Activated CD8-positive, alpha-beta T cell treated with anti-CD3 and anti-CD28 coated beads, Interleukin-2, amount 10 ng/mL, durations not matched to agents 7 days and 5 days (primary cell): ENCODE measurements at regions not wholly inside any gene's neighbourhood (a gene's known extent, or its start where the extent isn't known, plus 50 kb on each side); places are given as distances from the start of the nearest gene placed in this dataset.
"Not testable (repeated sequence)": the region's sequence is repeated elsewhere in the genome, so short reads cannot be mapped to it uniquely, and the experiment has no call there.

Experiments used
- ATAC-seq: fragments of 150-1000 bp; cut with Tn5 transposase; one replicate; pipeline ENCODE4 v1.10.0; 2021; ENCODE audit warnings: moderate library complexity
- CTCF ChIA-PET: fragments of 350-600 bp; sonication (Branson Sonifier 250); formaldehyde crosslinking; loops from one replicate; lab custom pipeline; 2021; ENCODE audit warnings: antibody characterized with exemption; lab: Charles Lee
- POLR2A ChIA-PET: fragments of 350-600 bp; sonication (Branson Sonifier 250); formaldehyde crosslinking; loops from one replicate; lab custom pipeline; 2021; ENCODE audit warnings: antibody characterized with exemption; lab: Charles Lee
- DNase-seq: peaks from one replicate; pipeline ENCODE4 v3.0.0-alpha.2; 2020
- H3K27ac Mint-ChIP-seq: one replicate; pipeline ENCODE4 v1.8.0; 2021; ENCODE audit warnings: mild to moderate bottlenecking, mixed read lengths
- H3K27me3 Mint-ChIP-seq: one replicate; pipeline ENCODE4 v1.8.0; 2021; ENCODE audit warnings: low read depth, mixed read lengths
- H3K36me3 Mint-ChIP-seq: one replicate; pipeline ENCODE4 v1.8.0; 2021; ENCODE audit warnings: low read depth, mixed read lengths
- H3K4me1 Mint-ChIP-seq: one replicate; pipeline ENCODE4 v1.8.0; 2021; ENCODE audit warnings: low read depth, mixed read lengths
- H3K4me3 Mint-ChIP-seq: one replicate; pipeline ENCODE4 v1.8.0; 2021; ENCODE audit warnings: mild to moderate bottlenecking, mixed read lengths
- H3K9me3 Mint-ChIP-seq: one replicate; pipeline ENCODE4 v1.8.0; 2022; ENCODE audit warnings: mixed read lengths; ENCODE audit not compliant: insufficient read depth

DNA sequence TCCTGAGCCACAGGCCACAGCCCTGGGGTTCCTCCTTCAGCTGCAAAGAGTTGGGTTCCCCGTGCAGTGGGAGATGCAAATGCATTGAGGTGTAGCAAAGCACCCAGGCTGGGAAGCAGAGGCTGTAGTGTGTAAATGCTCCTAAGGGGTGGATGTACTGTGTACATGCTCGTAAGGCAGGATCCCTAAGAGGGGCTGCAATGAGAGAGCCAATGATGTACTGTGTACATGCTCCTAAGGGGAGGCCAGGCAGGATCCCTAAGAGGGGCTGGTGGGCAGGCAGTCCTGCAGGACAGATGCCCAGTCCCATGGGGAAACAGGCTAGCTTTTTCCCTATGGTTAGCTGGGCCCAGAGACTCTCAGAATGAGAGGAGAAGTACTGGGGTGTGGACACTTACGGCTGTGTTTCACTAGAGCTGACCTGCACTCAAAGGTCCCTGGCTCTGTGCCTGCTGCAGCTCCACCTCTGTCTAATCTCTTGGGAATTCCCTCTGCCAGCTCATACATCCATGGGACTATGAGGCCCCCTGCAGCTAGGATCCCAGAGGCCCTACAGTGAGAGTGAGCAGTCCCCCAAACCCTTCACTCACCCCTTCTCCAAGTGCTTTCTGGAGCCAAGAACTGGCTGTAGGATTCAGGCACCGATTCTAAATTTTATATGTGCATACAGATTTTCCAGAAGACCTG lies 261.9 kb upstream of the LUZP2 start:
- no peak for ATAC-seq
- Mint-ChIP-seq H3K9me3 (peaks cover under 1% of the 10 kb centered on the region), H3K27ac (no peak overlapping the region), H3K4me3 (no peak overlapping the region), H3K27me3 (no peaks in the 10 kb centered on the region), H3K36me3 (no peaks in the 10 kb centered on the region), H3K4me1 (no peaks in the 10 kb centered on the region)
- CTCF ChIA-PET: no interaction called here
- DNase-seq: no peak
- POLR2A ChIA-PET: no interaction called here

DNA sequence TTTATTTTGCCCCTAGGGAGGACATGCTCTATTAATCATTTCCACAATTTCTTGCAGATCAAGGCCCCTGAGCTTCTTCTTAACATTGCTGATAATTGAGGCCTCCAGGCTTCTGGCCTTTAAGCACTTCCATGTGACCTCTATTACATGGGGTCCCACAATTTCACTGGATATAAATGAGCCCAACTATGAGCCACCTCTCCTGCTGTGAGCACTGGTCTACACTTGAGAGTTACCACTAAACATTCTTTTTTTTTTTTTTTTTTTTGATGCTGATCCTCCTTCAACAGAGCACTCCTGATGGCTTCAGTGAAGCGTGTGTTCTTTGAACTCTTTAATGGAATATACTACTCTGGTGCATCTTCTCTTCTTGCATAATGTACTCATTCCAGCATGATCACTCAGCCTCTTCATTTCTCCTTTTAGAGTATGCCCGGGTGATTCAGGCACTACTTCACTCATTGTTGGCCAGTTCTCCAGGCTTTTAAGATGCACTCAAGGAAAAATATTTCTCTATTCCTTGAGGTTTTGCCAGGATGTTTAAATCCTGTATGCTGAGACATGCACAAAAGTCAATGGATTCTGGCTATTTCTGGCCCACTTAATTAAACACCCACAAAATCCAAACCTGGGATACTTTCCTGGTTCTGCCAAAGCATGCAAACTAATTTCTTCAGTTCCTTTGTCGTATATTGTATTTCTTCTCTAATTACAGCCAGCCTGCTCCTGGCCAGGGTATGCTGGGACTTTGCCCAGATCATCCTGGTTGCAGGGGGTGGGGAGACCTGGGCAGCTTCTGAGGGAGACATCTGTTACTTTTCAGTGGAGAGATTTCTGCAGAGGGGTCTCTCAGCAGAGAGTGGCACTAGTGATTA lies 257.8 kb upstream of the LUZP2 start:
- H3K27ac Mint-ChIP-seq: no peak overlapping the region
- H3K4me3 Mint-ChIP-seq: no peak overlapping the region
- H3K36me3 Mint-ChIP-seq: no peaks in the 10 kb centered on the region
- ATAC-seq: no peak
- no peaks in the 10 kb centered on the region for H3K27me3 Mint-ChIP-seq
- ChIA-PET CTCF (no interaction called here), POLR2A (no interaction called here)
- peaks cover 7% of the 10 kb centered on the region for H3K9me3 Mint-ChIP-seq
- no peaks in the 10 kb centered on the region for H3K4me1 Mint-ChIP-seq
- no peak for DNase-seq

- H3K36me3 Mint-ChIP-seq: no peaks in the 10 kb centered on the region
- POLR2A ChIA-PET: no interaction called here
- CTCF ChIA-PET: no interaction called here
- no peaks in the 10 kb centered on the region for H3K27me3 Mint-ChIP-seq
- ATAC-seq (no peak), DNase-seq (no peak)
- no peak overlapping the region for H3K4me3 Mint-ChIP-seq
- no peak overlapping the region for H3K27ac Mint-ChIP-seq
- H3K9me3 Mint-ChIP-seq: peaks cover 7% of the 10 kb centered on the region
- H3K4me1 Mint-ChIP-seq: no peaks in the 10 kb centered on the region
Observed at GRCh38 chr11:24239930-24240329, 256.9 kb upstream of the LUZP2 start.

GRCh38 chr11:24240496-24241175 lies 256.2 kb upstream of the LUZP2 start:
- ChIA-PET POLR2A (no interaction called here), CTCF (no interaction called here)
- no peak for DNase-seq
- Mint-ChIP-seq H3K27ac (no peak overlapping the region), H3K4me3 (no peak overlapping the region), H3K36me3 (no peaks in the 10 kb centered on the region), H3K27me3 (no peaks in the 10 kb centered on the region), H3K4me1 (no peaks in the 10 kb centered on the region), H3K9me3 (peaks cover 7% of the 10 kb centered on the region)
- ATAC-seq: no peak

GRCh38 chr11:24246715-24247114 lies 250.1 kb upstream of the LUZP2 start:
- Mint-ChIP-seq H3K9me3 (peaks cover 7% of the 10 kb centered on the region), H3K36me3 (no peaks in the 10 kb centered on the region), H3K4me1 (no peaks in the 10 kb centered on the region), H3K27me3 (no peaks in the 10 kb centered on the region), H3K27ac (no peak overlapping the region), H3K4me3 (no peak overlapping the region)
- POLR2A ChIA-PET: no interaction called here
- CTCF ChIA-PET: no interaction called here
- DNase-seq (no peak), ATAC-seq (no peak)

DNA sequence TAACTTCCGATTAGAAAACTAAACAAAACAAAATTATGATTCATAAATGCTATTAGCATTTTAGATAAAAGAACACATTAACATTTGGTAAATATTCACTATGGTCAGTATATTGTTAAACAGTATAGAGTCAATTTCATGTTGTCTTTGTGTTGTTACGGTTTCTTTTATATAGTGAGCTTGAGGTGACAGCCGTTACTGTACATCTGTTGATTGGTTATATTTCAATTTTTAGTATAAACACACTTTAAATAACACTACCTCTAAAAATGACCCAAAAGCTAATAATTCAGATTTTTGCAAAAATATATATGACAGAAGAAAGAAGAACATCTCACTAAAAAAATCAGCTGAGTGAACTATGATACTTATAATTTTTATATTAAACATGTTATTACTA lies 249.0 kb upstream of the LUZP2 start:
- H3K9me3 Mint-ChIP-seq: peaks cover 3% of the 10 kb centered on the region
- H3K27ac Mint-ChIP-seq: no peak overlapping the region
- no peak overlapping the region for H3K4me3 Mint-ChIP-seq
- no peaks in the 10 kb centered on the region for H3K27me3 Mint-ChIP-seq
- no peaks in the 10 kb centered on the region for H3K36me3 Mint-ChIP-seq
- H3K4me1 Mint-ChIP-seq: no peaks in the 10 kb centered on the region
- CTCF ChIA-PET: no interaction called here
- POLR2A ChIA-PET: no interaction called here
- ATAC-seq: no peak
- no peak for DNase-seq

DNA sequence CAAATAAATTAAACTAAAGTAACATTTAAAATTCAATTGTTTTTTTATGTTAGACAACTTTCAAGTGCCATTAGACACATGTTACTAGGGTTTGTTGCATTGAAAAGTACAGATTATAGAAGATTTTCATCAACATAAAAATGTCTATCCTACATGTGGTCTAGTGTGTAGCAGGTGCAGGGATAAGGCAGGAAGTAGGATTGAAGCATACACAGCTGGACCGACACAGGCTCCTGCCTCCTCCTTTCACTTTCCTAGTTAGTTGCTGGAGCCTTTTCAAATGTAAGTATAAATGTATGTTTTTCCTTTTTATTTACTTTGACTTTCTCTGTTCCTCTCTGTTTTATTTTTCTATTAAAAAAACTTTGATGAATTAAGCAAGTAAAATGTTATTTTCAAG lies 246.9 kb upstream of the LUZP2 start:
- Mint-ChIP-seq H3K27ac (no peak overlapping the region), H3K9me3 (peaks cover 4% of the 10 kb centered on the region), H3K4me1 (no peaks in the 10 kb centered on the region), H3K27me3 (no peaks in the 10 kb centered on the region), H3K4me3 (no peak overlapping the region), H3K36me3 (no peaks in the 10 kb centered on the region)
- POLR2A ChIA-PET: no interaction called here
- CTCF ChIA-PET: no interaction called here
- DNase-seq: no peak
- ATAC-seq: no peak

DNA sequence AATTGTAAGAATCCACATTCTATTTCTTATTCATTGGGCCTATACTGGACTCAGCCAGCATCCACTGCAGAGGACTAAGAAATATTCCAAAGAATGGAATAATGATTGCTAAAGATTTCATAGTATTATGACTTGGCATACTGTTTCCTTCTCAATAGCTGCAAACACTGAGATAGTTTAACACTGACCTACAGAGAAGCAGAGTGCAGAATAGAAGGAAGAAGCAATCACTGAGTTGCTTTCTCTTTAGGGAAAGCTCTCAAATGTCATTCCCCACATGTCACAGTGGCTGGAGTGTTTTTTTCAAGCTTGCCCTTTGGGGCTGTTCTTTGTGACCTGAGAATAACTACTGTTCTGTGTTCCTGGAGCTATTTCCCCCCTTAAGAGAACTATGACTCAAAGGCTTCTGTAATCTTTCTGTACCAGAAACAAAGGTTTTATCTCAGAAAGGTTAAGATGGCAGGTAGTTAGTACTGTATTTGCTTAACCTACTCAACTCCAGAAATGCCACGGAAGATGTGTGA lies 243.6 kb upstream of the LUZP2 start:
- no peak overlapping the region for H3K4me3 Mint-ChIP-seq
- ATAC-seq (no peak), DNase-seq (no peak)
- no peak overlapping the region for H3K27ac Mint-ChIP-seq
- no peaks in the 10 kb centered on the region for H3K36me3 Mint-ChIP-seq
- ChIA-PET POLR2A (no interaction called here), CTCF (interaction anchor here (0.6 kb wide), 1 partner anchor 34 kb away, joined by 4 read pairs; no protein-coding TSS in a partner anchor)
- H3K9me3 Mint-ChIP-seq: peaks cover 8% of the 10 kb centered on the region
- no peaks in the 10 kb centered on the region for H3K27me3 Mint-ChIP-seq
- no peaks in the 10 kb centered on the region for H3K4me1 Mint-ChIP-seq

DNA sequence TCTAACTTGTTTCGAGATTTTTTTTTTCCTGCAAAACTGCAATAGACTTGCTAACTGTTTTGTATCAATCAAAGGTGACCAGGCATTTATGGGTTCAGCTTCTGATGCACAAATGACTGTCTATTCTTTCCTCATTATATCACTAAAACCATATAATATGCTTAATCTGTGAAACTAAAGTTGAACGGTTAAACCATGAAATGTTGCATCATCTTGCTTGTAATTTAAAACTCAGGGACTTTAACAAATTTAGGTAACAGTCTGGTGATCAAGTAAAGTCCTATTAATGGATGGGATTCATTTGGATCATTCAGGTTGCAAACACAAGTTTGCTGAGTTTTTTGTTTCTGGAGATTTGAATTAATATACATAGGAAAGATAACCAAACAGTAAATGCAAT lies 232.0 kb upstream of the LUZP2 start:
- no peaks in the 10 kb centered on the region for H3K4me1 Mint-ChIP-seq
- DNase-seq (no peak), ATAC-seq (no peak)
- H3K27ac Mint-ChIP-seq: no peak overlapping the region
- no peaks in the 10 kb centered on the region for H3K36me3 Mint-ChIP-seq
- ChIA-PET POLR2A (no interaction called here), CTCF (no interaction called here)
- no peak overlapping the region for H3K4me3 Mint-ChIP-seq
- H3K9me3 Mint-ChIP-seq: peaks cover 3% of the 10 kb centered on the region
- no peaks in the 10 kb centered on the region for H3K27me3 Mint-ChIP-seq

GRCh38 chr11:24267014-24267413 lies 229.8 kb upstream of the LUZP2 start:
- H3K9me3 Mint-ChIP-seq: peaks cover 9% of the 10 kb centered on the region
- no peaks in the 10 kb centered on the region for H3K27me3 Mint-ChIP-seq
- H3K4me1 Mint-ChIP-seq: no peaks in the 10 kb centered on the region
- no peaks in the 10 kb centered on the region for H3K36me3 Mint-ChIP-seq
- no peak overlapping the region for H3K4me3 Mint-ChIP-seq
- ChIA-PET CTCF (no interaction called here), POLR2A (no interaction called here)
- ATAC-seq (no peak), DNase-seq (no peak)
- no peak overlapping the region for H3K27ac Mint-ChIP-seq

DNA sequence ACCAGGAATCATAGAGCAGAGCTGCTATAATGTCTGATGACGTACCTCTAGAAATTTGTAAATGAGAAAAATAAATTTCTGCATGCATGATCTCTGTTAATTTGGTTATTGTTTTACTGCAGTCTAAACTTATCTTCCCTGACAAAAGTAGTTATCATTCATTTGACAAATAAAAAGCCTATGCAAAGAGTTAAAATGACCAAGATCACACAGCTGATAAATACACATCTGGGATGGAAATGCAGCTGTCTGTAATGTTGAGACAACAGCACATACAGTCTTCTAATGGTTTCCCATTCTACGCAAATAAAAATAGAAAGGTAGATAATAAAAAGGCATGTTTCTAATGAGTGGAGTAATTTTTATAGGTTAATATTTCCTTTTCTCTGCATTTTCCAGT lies 225.1 kb upstream of the LUZP2 start:
- no peak overlapping the region for H3K27ac Mint-ChIP-seq
- DNase-seq: no peak
- peaks cover 6% of the 10 kb centered on the region for H3K9me3 Mint-ChIP-seq
- ChIA-PET POLR2A (no interaction called here), CTCF (no interaction called here)
- H3K4me3 Mint-ChIP-seq: no peak overlapping the region
- no peak for ATAC-seq
- no peaks in the 10 kb centered on the region for H3K36me3 Mint-ChIP-seq
- no peaks in the 10 kb centered on the region for H3K27me3 Mint-ChIP-seq
- no peaks in the 10 kb centered on the region for H3K4me1 Mint-ChIP-seq

- H3K27me3 Mint-ChIP-seq, H3K27ac Mint-ChIP-seq, H3K36me3 Mint-ChIP-seq, CTCF ChIA-PET, ATAC-seq, POLR2A ChIA-PET, H3K4me3 Mint-ChIP-seq, H3K4me1 Mint-ChIP-seq, DNase-seq: not testable (repeated sequence)
- H3K9me3 Mint-ChIP-seq: peaks cover 12% of the 10 kb centered on the region
Observed at GRCh38 chr11:24274214-24274781, 222.6 kb upstream of the LUZP2 start.
